ENCODE measurements at regions not wholly inside any gene's neighbourhood (a gene's known extent, or its start where the extent isn't known, plus 50 kb on each side); places are given as distances from the start of the nearest gene placed in this dataset.

GRCh38 chr18:34978533-34978893, 62.7 kb upstream of the MAPRE2 start:
- DNase-seq (ENCODE audit: low spot score) = no peak

- peak; percentile 69 for DNase-seq (ENCODE audit: low spot score)
Observed at GRCh38 chr18:34978953-34979608, 62.1 kb upstream of the MAPRE2 start.

- no peak for DNase-seq (ENCODE audit: low spot score)
Observed at GRCh38 chr18:34981487-34981886, 59.7 kb upstream of the MAPRE2 start.

- no peak for DNase-seq (ENCODE audit: low spot score)
Observed at GRCh38 chr18:34985963-34986362, 55.2 kb upstream of the MAPRE2 start.

GRCh38 chr18:34990597-34990996, 50.6 kb upstream of the MAPRE2 start:
- DNase-seq (ENCODE audit: low spot score) = no peak

GRCh38 chr18:34991152-34991551, 50.1 kb upstream of the MAPRE2 start:
- DNase-seq (ENCODE audit: low spot score) = no peak

Measured in activated CD4-positive, alpha-beta T cell treated with anti-CD3 and anti-CD28 coated beads, Interleukin-2, Interleukin-4, amounts not matched to agents 100 ng/mL and 50 ng/mL, durations not matched to agents 16 hours and 8 hours (primary cell).